Neural progenitor cell (in vitro differentiated cells): ENCODE measurements at regions not wholly inside any gene's neighbourhood (a gene's known extent, or its start where the extent isn't known, plus 50 kb on each side); places are given as distances from the start of the nearest gene placed in this dataset.

ENCODE experiments used
- DNase-seq: peaks from one replicate; pipeline ENCODE4 v3.0.0-alpha.2; 2016; ENCODE audit warnings: low spot score
- H2AFZ ChIP-seq: fragments of 200-600 bp; sonication (generic); replicated peaks from 2 replicates; pipeline ENCODE4 v1.6.1; 2016; ENCODE audit warnings: antibody characterized with exemption
- H3F3A ChIP-seq: fragments of 200-600 bp; sonication (generic); 2 replicates; pipeline ENCODE4 v1.6.1; 2016; ENCODE audit warnings: antibody characterized with exemption, low read depth
- H3K27ac ChIP-seq: fragments of 200-600 bp; sonication (generic); 2 replicates; pipeline ENCODE4 v1.5.1; 2016; ENCODE audit warnings: mild to moderate bottlenecking
- H3K27me3 ChIP-seq: fragments of 200-600 bp; sonication (generic); 2 replicates; pipeline ENCODE4 v1.6.1; 2016; ENCODE audit warnings: mild to moderate bottlenecking, moderate library complexity
- H3K36me3 ChIP-seq: fragments of 200-600 bp; sonication (generic); 2 replicates; pipeline ENCODE4 v1.5.1; 2016
- H3K4me1 ChIP-seq: fragments of 200-600 bp; sonication (generic); 2 replicates; pipeline ENCODE4 v1.6.1; 2016; ENCODE audit warnings: mixed run types
- H3K4me2 ChIP-seq: fragments of 200-600 bp; sonication (generic); 2 replicates; pipeline ENCODE4 v1.6.1; 2016
- H3K4me3 ChIP-seq: fragments of 200-600 bp; sonication (generic); 2 replicates; pipeline ENCODE4 v1.5.1; 2016
- H3K79me2 ChIP-seq: fragments of 200-600 bp; sonication (generic); 2 replicates; pipeline ENCODE4 v1.6.1; 2016; ENCODE audit warnings: low read depth
- H3K9ac ChIP-seq: fragments of 200-600 bp; sonication (generic); 2 replicates; pipeline ENCODE4 v1.6.1; 2016
- H3K9me3 ChIP-seq: fragments of 200-600 bp; sonication (generic); 2 replicates; pipeline ENCODE4 v1.5.1; 2016; ENCODE audit warnings: low read depth
- H4K20me1 ChIP-seq: fragments of 200-600 bp; sonication (generic); 2 replicates; pipeline ENCODE4 v1.6.1; 2016; ENCODE audit warnings: low read depth
- H3K27ac Mint-ChIP-seq: 3 replicates; pipeline ENCODE4 v1.8.0; 2021; ENCODE audit warnings: mixed read lengths
- H3K27me3 Mint-ChIP-seq: 2 replicates; pipeline ENCODE4 v1.8.0; 2022; ENCODE audit warnings: low read depth, mild to moderate bottlenecking, inconsistent platforms, moderate library complexity, mixed read lengths; ENCODE audit not compliant: insufficient read depth
- H3K36me3 Mint-ChIP-seq: 3 replicates; pipeline ENCODE4 v1.8.0; 2021; ENCODE audit warnings: mixed read lengths
- H3K4me1 Mint-ChIP-seq: 3 replicates; pipeline ENCODE4 v1.8.0; 2021; ENCODE audit warnings: mixed read lengths
- H3K4me3 Mint-ChIP-seq: 3 replicates; pipeline ENCODE4 v1.8.0; 2021; ENCODE audit warnings: mild to moderate bottlenecking, moderate library complexity, mixed read lengths
- H3K9me3 Mint-ChIP-seq: 3 replicates; pipeline ENCODE4 v1.8.0; 2020; ENCODE audit warnings: mixed read lengths
- EZH2 ChIP-seq: fragments of 200-600 bp; sonication (generic); IDR thresholded peaks from 2 replicates; pipeline ENCODE4 v1.6.1; 2017; ENCODE audit warnings: antibody characterized with exemption, mild to moderate bottlenecking, moderate library complexity
- EZH2phosphoT487 ChIP-seq: fragments of 200-600 bp; sonication (generic); IDR thresholded peaks from 2 replicates; pipeline ENCODE4 v1.6.1; 2017; ENCODE audit warnings: antibody characterized with exemption
- TF ChIP-seq, protein P1 (sequence below): fragments of 200-600 bp; sonication (generic); IDR thresholded peaks from 2 replicates; pipeline ENCODE4 v1.5.1; 2017; ENCODE audit warnings: antibody characterized with exemption, mild to moderate bottlenecking

GRCh38 chr2:133667968-133668367 is 99.7 kb upstream of the NCKAP5 start:
- Histone ChIP-seq H3K9ac (no peak overlapping the region), H3K27me3 (no peaks in the 10 kb centered on the region), H4K20me1 (no peaks in the 10 kb centered on the region), H3F3A (no peaks in the 10 kb centered on the region), H2AFZ (no peak overlapping the region), H3K4me1 (no peaks in the 10 kb centered on the region), H3K79me2 (no peaks in the 10 kb centered on the region), H3K4me2 (no peak overlapping the region), H3K27ac (no peak overlapping the region), H3K4me3 (no peak overlapping the region), H3K9me3 (peaks cover 8% of the 10 kb centered on the region), H3K36me3 (no peaks in the 10 kb centered on the region)
- Mint-ChIP-seq H3K4me3 (no peak overlapping the region), H3K9me3 (peaks cover 47% of the 10 kb centered on the region), H3K27ac (no peak overlapping the region), H3K27me3 (peaks cover 3% of the 10 kb centered on the region), H3K36me3 (peaks cover 19% of the 10 kb centered on the region), H3K4me1 (peaks cover 4% of the 10 kb centered on the region)
- no peak for DNase-seq
- no peak for TF ChIP-seq EZH2phosphoT487
- TF ChIP-seq EZH2 = no peak
- TF ChIP-seq, protein P1, sequence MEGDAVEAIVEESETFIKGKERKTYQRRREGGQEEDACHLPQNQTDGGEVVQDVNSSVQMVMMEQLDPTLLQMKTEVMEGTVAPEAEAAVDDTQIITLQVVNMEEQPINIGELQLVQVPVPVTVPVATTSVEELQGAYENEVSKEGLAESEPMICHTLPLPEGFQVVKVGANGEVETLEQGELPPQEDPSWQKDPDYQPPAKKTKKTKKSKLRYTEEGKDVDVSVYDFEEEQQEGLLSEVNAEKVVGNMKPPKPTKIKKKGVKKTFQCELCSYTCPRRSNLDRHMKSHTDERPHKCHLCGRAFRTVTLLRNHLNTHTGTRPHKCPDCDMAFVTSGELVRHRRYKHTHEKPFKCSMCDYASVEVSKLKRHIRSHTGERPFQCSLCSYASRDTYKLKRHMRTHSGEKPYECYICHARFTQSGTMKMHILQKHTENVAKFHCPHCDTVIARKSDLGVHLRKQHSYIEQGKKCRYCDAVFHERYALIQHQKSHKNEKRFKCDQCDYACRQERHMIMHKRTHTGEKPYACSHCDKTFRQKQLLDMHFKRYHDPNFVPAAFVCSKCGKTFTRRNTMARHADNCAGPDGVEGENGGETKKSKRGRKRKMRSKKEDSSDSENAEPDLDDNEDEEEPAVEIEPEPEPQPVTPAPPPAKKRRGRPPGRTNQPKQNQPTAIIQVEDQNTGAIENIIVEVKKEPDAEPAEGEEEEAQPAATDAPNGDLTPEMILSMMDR = no peak

DNA sequence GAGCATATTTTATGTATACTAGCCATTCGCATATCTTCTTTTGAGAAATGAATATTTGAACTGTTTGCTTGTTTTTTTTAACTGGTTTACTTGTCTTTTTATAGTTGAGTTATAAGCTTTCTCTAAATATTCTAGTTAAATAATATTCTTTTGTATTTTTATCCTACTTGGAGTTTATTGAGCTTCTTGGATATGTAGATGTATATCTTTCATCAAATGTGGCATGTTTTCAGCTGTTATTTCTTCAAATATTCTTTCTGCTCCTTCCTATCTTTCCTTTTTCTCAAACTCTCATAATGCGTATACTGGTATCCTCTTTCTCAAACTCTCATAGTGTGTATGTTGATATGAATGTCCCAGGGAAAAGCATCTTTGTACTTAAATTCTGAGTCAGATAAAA is 100.3 kb upstream of the NCKAP5 start:
- Histone ChIP-seq H3F3A (no peaks in the 10 kb centered on the region), H3K9ac (no peak overlapping the region), H2AFZ (no peak overlapping the region), H3K36me3 (no peaks in the 10 kb centered on the region), H3K27ac (no peak overlapping the region), H3K4me1 (peaks cover 3% of the 10 kb centered on the region), H3K27me3 (no peaks in the 10 kb centered on the region), H3K4me2 (no peak overlapping the region), H3K9me3 (peaks cover 8% of the 10 kb centered on the region), H3K79me2 (no peaks in the 10 kb centered on the region), H4K20me1 (no peaks in the 10 kb centered on the region), H3K4me3 (no peak overlapping the region)
- Mint-ChIP-seq H3K36me3 (peaks cover 19% of the 10 kb centered on the region), H3K27ac (no peak overlapping the region), H3K9me3 (peaks cover 44% of the 10 kb centered on the region), H3K4me1 (peaks cover 10% of the 10 kb centered on the region), H3K27me3 (peaks cover 3% of the 10 kb centered on the region), H3K4me3 (no peak overlapping the region)
- DNase-seq = no peak
- TF ChIP-seq, protein P1 = no peak
- TF ChIP-seq EZH2 (no peak), EZH2phosphoT487 (no peak)

DNA sequence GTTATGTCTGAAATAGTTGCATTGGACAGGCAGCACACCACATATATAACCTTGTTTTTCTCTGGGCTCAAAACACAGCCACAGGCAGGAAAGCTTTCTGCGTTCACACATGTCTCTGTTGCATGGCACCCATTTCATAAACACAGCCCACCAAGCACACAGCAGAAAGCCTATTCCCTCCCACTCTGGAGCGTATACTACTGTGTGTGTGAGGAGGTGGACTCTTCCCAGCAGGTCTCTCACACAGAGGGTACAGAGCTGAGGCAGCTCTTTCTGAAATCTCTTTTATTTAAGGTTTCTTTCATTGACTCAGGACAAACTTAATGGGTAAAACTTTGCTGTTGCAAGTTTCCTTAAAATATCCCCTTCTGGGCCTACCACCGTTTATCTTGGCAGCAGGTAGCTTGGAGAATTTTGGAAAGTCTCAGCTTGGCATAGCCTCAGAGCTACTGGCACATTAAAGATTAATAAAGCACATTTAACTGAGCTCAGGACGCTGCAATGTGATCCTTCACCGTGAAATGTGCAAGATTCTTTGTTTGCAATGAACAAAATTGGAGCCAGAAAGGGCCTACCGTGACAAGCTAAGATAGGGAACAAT is 105.1 kb upstream of the NCKAP5 start:
- Mint-ChIP-seq H3K4me3 (peak overlapping the region; percentile 79), H3K36me3 (peaks cover 12% of the 10 kb centered on the region)

More for the DNA sequence above, 105.1 kb upstream of the NCKAP5 start:
- H3K79me2 ChIP-seq = no peaks in the 10 kb centered on the region
- H3K27me3 ChIP-seq = no peaks in the 10 kb centered on the region
- peaks cover 18% of the 10 kb centered on the region for H3K9me3 Mint-ChIP-seq
- peaks cover 3% of the 10 kb centered on the region for H3K9me3 ChIP-seq
- H3K4me1 ChIP-seq = peaks cover 26% of the 10 kb centered on the region
- peak overlapping the region; percentile 94 for H3K27ac Mint-ChIP-seq
- peaks cover 47% of the 10 kb centered on the region for H3K4me1 Mint-ChIP-seq
- no peak overlapping the region for H3K4me2 ChIP-seq
- peaks cover 18% of the 10 kb centered on the region for H3F3A ChIP-seq
- no peak overlapping the region for H3K4me3 ChIP-seq
- no peaks in the 10 kb centered on the region for H4K20me1 ChIP-seq
- no peak for DNase-seq
- H3K36me3 ChIP-seq = no peaks in the 10 kb centered on the region
- no peak overlapping the region for H2AFZ ChIP-seq
- peaks cover 3% of the 10 kb centered on the region for H3K27me3 Mint-ChIP-seq
- TF ChIP-seq EZH2phosphoT487 (no peak), EZH2 (no peak)
- TF ChIP-seq, protein P1 = no peak
- no peak overlapping the region for H3K9ac ChIP-seq
- no peak overlapping the region for H3K27ac ChIP-seq
